ENCODE measurements at regions not wholly inside any gene's neighbourhood (a gene's known extent, or its start where the extent isn't known, plus 50 kb on each side); places are given as distances from the start of the nearest gene placed in this dataset.

DNA sequence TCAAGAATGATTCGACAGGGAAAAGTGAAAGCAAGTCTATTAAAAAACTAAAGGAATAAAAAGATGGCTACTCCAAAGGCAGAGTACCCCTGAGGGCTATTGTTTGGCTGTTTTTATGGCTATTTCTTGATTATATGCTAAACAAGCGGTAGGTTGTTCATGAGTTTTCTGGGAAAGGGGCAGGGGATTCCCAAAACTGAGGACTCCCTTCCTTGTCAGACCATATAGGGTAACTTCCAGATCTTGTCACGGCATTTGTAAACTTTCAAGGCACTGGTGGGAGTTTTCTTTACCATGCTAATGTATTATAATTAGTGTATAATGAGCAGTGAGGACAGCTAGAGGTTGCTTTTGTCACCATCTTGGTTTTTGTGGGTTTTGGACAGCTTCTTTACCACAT is 474.9 kb upstream of the MC4R start:
- Mint-ChIP-seq H3K4me1 (ENCODE audit: low read depth) (no peaks in the 10 kb centered on the region), H3K27ac (no peak overlapping the region), H3K4me3 (no peak overlapping the region), H3K9me3 (peaks cover 6% of the 10 kb centered on the region), H3K27me3 (no peaks in the 10 kb centered on the region), H3K36me3 (ENCODE audit: low read depth) (no peaks in the 10 kb centered on the region)
- ATAC-seq (no peak), DNase-seq (no peak)
- ChIA-PET CTCF (no interaction called here), POLR2A (interaction anchor here (0.7 kb wide), 1 partner anchor 443 kb away, joined by 3 read pairs; no protein-coding TSS in a partner anchor)
- intact Hi-C loops (cut with micrococcal nuclease) = no loop called here
- TF ChIP-seq, protein P1, sequence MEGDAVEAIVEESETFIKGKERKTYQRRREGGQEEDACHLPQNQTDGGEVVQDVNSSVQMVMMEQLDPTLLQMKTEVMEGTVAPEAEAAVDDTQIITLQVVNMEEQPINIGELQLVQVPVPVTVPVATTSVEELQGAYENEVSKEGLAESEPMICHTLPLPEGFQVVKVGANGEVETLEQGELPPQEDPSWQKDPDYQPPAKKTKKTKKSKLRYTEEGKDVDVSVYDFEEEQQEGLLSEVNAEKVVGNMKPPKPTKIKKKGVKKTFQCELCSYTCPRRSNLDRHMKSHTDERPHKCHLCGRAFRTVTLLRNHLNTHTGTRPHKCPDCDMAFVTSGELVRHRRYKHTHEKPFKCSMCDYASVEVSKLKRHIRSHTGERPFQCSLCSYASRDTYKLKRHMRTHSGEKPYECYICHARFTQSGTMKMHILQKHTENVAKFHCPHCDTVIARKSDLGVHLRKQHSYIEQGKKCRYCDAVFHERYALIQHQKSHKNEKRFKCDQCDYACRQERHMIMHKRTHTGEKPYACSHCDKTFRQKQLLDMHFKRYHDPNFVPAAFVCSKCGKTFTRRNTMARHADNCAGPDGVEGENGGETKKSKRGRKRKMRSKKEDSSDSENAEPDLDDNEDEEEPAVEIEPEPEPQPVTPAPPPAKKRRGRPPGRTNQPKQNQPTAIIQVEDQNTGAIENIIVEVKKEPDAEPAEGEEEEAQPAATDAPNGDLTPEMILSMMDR (IDR thresholded peaks at IDR 0.05) = no peak

DNA sequence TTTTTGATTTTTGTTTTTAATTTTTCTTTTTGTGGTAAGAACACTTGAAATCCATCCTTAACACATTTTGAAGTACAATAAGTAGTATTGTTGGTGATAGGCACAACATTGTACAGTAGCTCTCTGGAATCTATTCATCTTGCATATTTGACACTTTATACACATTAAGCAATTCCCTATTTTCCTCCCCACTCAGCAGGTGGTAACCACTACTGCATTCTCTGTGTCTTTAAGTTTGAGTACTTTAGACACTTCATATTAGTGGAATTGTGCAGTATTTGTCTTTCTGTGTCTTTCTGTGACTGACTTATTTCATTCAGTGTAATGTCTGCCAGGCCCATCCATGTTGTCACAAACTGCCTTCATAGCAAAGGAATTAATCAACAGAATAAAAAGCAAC is 471.7 kb upstream of the CDH20 start:
- DNase-seq = no peak
- intact Hi-C loops (cut with micrococcal nuclease) = no loop called here
- ChIA-PET CTCF (no interaction called here), POLR2A (no interaction called here)
- TF ChIP-seq, protein P1 (IDR thresholded peaks at IDR 0.05) = no peak
- H3K4me1 Mint-ChIP-seq (ENCODE audit: low read depth) = no peaks in the 10 kb centered on the region
- no peaks in the 10 kb centered on the region for H3K36me3 Mint-ChIP-seq (ENCODE audit: low read depth)
- H3K4me3 Mint-ChIP-seq = no peak overlapping the region
- H3K9me3 Mint-ChIP-seq = peaks cover 4% of the 10 kb centered on the region
- H3K27me3 Mint-ChIP-seq = no peaks in the 10 kb centered on the region
- H3K27ac Mint-ChIP-seq = no peak overlapping the region
- ATAC-seq = no peak

DNA sequence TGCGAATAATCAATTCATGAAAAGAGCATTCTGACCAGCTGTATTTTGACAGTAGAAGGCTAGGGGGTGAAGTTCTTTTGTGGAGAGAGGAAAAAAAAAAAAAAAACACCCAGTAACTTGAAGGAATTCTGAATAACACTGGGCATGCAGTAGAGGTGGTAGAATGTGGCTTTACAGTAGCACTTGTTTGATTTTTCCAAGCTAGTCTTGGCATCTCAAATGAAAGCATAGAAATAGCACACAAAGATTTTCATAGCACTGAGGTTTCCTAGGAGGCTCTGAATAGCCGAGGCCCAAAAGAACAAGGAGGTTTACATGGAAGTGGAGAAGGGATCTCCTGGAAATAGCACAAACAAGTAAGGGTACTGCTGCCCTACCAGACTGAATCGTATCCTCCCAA is 470.2 kb upstream of the CDH20 start:
- no peaks in the 10 kb centered on the region for H3K27me3 Mint-ChIP-seq
- ChIA-PET CTCF (no interaction called here), POLR2A (no interaction called here)

DNA sequence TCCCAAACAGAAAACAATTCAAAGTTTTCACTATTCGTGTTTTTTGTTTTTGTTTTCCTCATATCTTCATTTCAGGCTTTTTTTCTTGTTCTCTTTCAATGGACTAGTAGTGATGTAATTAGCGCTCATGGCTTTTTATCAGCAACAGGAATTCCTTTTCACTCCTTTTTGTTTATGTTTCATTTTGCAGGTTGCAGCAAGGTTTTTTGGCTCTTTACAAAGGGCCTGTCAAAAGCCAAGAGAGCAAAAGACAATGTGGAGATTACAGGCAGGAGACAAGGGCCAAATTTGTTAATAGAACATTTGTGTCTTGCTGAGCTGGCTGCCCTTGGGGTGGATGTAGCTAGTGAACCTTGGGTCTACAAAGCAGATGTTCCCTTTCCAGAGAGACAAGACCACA is 467.4 kb upstream of the CDH20 start:
- DNase-seq (no peak), ATAC-seq (no peak)
- ChIA-PET CTCF (no interaction called here), POLR2A (no interaction called here)
- TF ChIP-seq, protein P1 (IDR thresholded peaks at IDR 0.05) = no peak
- Mint-ChIP-seq H3K27ac (no peak overlapping the region), H3K9me3 (peaks cover 4% of the 10 kb centered on the region), H3K27me3 (no peaks in the 10 kb centered on the region), H3K36me3 (ENCODE audit: low read depth) (no peaks in the 10 kb centered on the region), H3K4me1 (ENCODE audit: low read depth) (no peaks in the 10 kb centered on the region), H3K4me3 (no peak overlapping the region)
- intact Hi-C loops (cut with micrococcal nuclease) = no loop called here

More for the DNA sequence above, 470.2 kb upstream of the CDH20 start:
- Mint-ChIP-seq H3K4me3 (no peak overlapping the region), H3K27ac (no peak overlapping the region), H3K9me3 (peaks cover 4% of the 10 kb centered on the region), H3K4me1 (ENCODE audit: low read depth) (no peaks in the 10 kb centered on the region), H3K36me3 (ENCODE audit: low read depth) (no peaks in the 10 kb centered on the region)
- DNase-seq = no peak
- TF ChIP-seq, protein P1 (IDR thresholded peaks at IDR 0.05) = no peak
- no peak for ATAC-seq
- intact Hi-C loops (cut with micrococcal nuclease) = no loop called here

DNA sequence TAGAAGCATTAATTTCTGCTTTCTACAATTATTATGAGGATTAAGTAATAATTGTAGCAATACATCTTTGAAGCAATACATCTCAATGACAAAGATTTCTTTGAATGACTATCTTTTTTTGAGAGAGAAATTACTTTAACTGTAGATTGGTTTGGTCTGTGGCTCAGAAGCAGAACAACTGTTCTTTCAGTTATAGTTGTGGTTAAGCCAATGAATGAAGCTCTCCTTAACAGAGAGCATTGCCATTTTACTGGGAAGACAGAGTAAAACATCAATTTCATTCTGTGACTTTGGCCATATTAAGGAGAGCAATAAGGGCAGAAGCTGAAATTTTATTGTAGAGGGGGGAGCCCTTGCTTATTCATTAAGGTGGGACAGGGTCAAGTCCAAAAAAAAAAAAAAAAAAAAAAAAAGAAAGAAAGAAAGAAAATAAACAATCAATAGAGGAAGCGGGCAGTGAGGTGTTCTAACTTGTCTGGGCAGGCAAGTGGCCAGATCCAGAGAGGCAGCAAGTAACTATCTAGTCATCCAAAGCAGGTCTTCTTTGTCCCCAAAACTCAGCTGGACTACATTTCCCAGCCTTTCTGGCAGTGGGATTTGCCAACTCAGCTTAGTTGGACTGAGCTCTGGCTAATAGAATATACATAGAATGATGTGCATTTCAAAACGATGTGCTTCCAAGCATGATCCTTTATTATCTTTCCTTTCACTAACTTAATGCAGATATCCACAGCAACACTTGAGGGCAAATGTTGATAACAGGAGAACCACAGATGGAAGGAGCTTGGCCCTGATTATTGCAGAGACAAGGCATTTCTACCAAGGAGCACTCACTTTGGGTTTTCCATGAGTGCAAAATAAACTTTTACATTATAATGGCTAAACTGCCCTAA is 462.7 kb upstream of the CDH20 start:
- intact Hi-C loops (cut with micrococcal nuclease) = no loop called here
- H3K4me1 Mint-ChIP-seq (ENCODE audit: low read depth) = no peaks in the 10 kb centered on the region
- ChIA-PET CTCF (no interaction called here), POLR2A (no interaction called here)
- ATAC-seq (no peak), DNase-seq (no peak)
- TF ChIP-seq, protein P1 (IDR thresholded peaks at IDR 0.05) = no peak
- H3K36me3 Mint-ChIP-seq (ENCODE audit: low read depth) = no peaks in the 10 kb centered on the region
- H3K27me3 Mint-ChIP-seq = no peaks in the 10 kb centered on the region
- H3K4me3 Mint-ChIP-seq = no peak overlapping the region
- H3K9me3 Mint-ChIP-seq = peaks cover 5% of the 10 kb centered on the region
- H3K27ac Mint-ChIP-seq = no peak overlapping the region

Measured in activated CD8-positive, alpha-beta T cell treated with anti-CD3 and anti-CD28 coated beads for 36 hours (primary cell).